Natural killer cell treated with Interleukin-12 subunit alpha and Interleukin-12 subunit beta and Interleukin-15 and Interleukin-18, amount 100 ng/mL, for 72 hours (primary cell): ENCODE measurements at regions not wholly inside any gene's neighbourhood (a gene's known extent, or its start where the extent isn't known, plus 50 kb on each side); places are given as distances from the start of the nearest gene placed in this dataset.
"Not testable (repeated sequence)": the region's sequence is repeated elsewhere in the genome, so short reads cannot be mapped to it uniquely, and the experiment has no call there.

Experiments used
- ATAC-seq, 2 donors: fragments of 150-1000 bp; cut with Tn5 transposase in 1 of 2; sonication (Bioruptor Pico), chemical (Tn5 transposase) in 1 of 2; 2 replicates each; pipeline ENCODE4 v1.10.0; 2021
- DNase-seq: peaks from one replicate; pipeline ENCODE4 v3.0.0; 2022; ENCODE audit warnings: low spot score
- H3K27ac Mint-ChIP-seq, 2 donors: 1 replicate in 1 of 2; 2 replicates in 1 of 2; pipeline ENCODE4 v1.8.0; 2022; ENCODE audit warnings: mixed read lengths in 2 of 2, mild to moderate bottlenecking in 1 of 2, moderate library complexity in 1 of 2
- H3K27me3 Mint-ChIP-seq, 2 donors: 1 replicate in 1 of 2; 2 replicates in 1 of 2; pipeline ENCODE4 v1.8.0; 2022; ENCODE audit warnings: mixed read lengths in 2 of 2
- H3K36me3 Mint-ChIP-seq: one replicate; pipeline ENCODE4 v1.8.0; 2022; ENCODE audit warnings: mixed read lengths
- H3K4me1 Mint-ChIP-seq, 2 donors: 1 replicate in 1 of 2; 2 replicates in 1 of 2; pipeline ENCODE4 v1.8.0; 2022; ENCODE audit warnings: low read depth in 2 of 2, mixed read lengths in 2 of 2, mild to moderate bottlenecking in 1 of 2
- H3K4me3 Mint-ChIP-seq: one replicate; pipeline ENCODE4 v1.8.0; 2022; ENCODE audit warnings: mixed read lengths
- H3K9me3 Mint-ChIP-seq: 2 replicates; pipeline ENCODE4 v1.8.0; 2022; ENCODE audit warnings: mixed read lengths

- ATAC-seq (no peak), DNase-seq (no peak)
- Mint-ChIP-seq H3K27ac (no peak overlapping the region), H3K36me3 (no peaks in the 10 kb centered on the region), H3K4me3 (no peak overlapping the region), H3K27me3 (peaks cover 9 to 16% of the 10 kb centered on the region in 2 donors), H3K4me1 (no peaks in the 10 kb centered on the region), H3K9me3 (no peaks in the 10 kb centered on the region)
These were observed 57.7 kb upstream of the AADACL2 start for GRCh38 chr3:151675858-151676615.

- Mint-ChIP-seq H3K36me3 (no peaks in the 10 kb centered on the region), H3K4me1 (no peaks in the 10 kb centered on the region), H3K4me3 (no peak overlapping the region), H3K9me3 (no peaks in the 10 kb centered on the region), H3K27me3 (peaks cover 9 to 12% of the 10 kb centered on the region in 2 donors), H3K27ac (no peak overlapping the region)
- DNase-seq (no peak), ATAC-seq (no peak)
These were observed 59.8 kb upstream of the AADACL2 start for GRCh38 chr3:151673974-151674373.

GRCh38 chr3:151667762-151668161 is 66.0 kb upstream of the AADACL2 start:
- H3K4me1 Mint-ChIP-seq, H3K36me3 Mint-ChIP-seq, DNase-seq, H3K27me3 Mint-ChIP-seq, H3K27ac Mint-ChIP-seq, H3K4me3 Mint-ChIP-seq, H3K9me3 Mint-ChIP-seq, ATAC-seq: not testable (repeated sequence)

- DNase-seq (no peak), ATAC-seq (no peak)
- no peak overlapping the region for H3K27ac Mint-ChIP-seq
- H3K27me3 Mint-ChIP-seq, result peaks cover 0 to 2% of the 10 kb centered on the region in 2 donors
- H3K36me3 Mint-ChIP-seq, result no peaks in the 10 kb centered on the region
- H3K4me3 Mint-ChIP-seq, result no peak overlapping the region
- no peaks in the 10 kb centered on the region for H3K4me1 Mint-ChIP-seq
- H3K9me3 Mint-ChIP-seq, result no peaks in the 10 kb centered on the region
These were observed 72.8 kb upstream of the AADACL2 start for GRCh38 chr3:151660885-151661284.

GRCh38 chr3:151644986-151645385 is 88.7 kb upstream of the AADACL2 start:
- peaks cover 0 to 10% of the 10 kb centered on the region in 2 donors for H3K27me3 Mint-ChIP-seq
- no peaks in the 10 kb centered on the region for H3K4me1 Mint-ChIP-seq
- no peak overlapping the region for H3K27ac Mint-ChIP-seq
- no peaks in the 10 kb centered on the region for H3K36me3 Mint-ChIP-seq
- no peak overlapping the region for H3K4me3 Mint-ChIP-seq
- no peaks in the 10 kb centered on the region for H3K9me3 Mint-ChIP-seq
- no peak for DNase-seq
- ATAC-seq, result no peak

GRCh38 chr3:151644020-151644620 is 89.6 kb upstream of the AADACL2 start:
- DNase-seq (no peak), ATAC-seq (no peak)
- no peaks in the 10 kb centered on the region for H3K9me3 Mint-ChIP-seq
- H3K27ac Mint-ChIP-seq, result no peak overlapping the region
- no peaks in the 10 kb centered on the region for H3K4me1 Mint-ChIP-seq
- peaks cover 0 to 7% of the 10 kb centered on the region in 2 donors for H3K27me3 Mint-ChIP-seq
- no peak overlapping the region for H3K4me3 Mint-ChIP-seq
- H3K36me3 Mint-ChIP-seq, result no peaks in the 10 kb centered on the region

GRCh38 chr3:151639418-151639740 is 94.3 kb upstream of the AADACL2 start:
- no peak for DNase-seq
- no peaks in the 10 kb centered on the region for H3K4me1 Mint-ChIP-seq

GRCh38 chr3:151638555-151639417 is 94.9 kb upstream of the AADACL2 start:
- no peak overlapping the region for H3K4me3 Mint-ChIP-seq
- ATAC-seq (no peak), DNase-seq (no peak)
- no peaks in the 10 kb centered on the region for H3K9me3 Mint-ChIP-seq
- H3K27me3 Mint-ChIP-seq, result no peaks in the 10 kb centered on the region
- no peaks in the 10 kb centered on the region for H3K4me1 Mint-ChIP-seq
- no peak overlapping the region for H3K27ac Mint-ChIP-seq
- H3K36me3 Mint-ChIP-seq, result no peaks in the 10 kb centered on the region

More at GRCh38 chr3:151639418-151639740, 94.3 kb upstream of the AADACL2 start:
- Mint-ChIP-seq H3K27ac (no peak overlapping the region), H3K9me3 (no peaks in the 10 kb centered on the region), H3K27me3 (peaks cover 0 to 3% of the 10 kb centered on the region in 2 donors), H3K4me3 (no peak overlapping the region), H3K36me3 (no peaks in the 10 kb centered on the region)
- ATAC-seq, result no peak

GRCh38 chr3:151635905-151636304 is 97.8 kb upstream of the AADACL2 start:
- Mint-ChIP-seq H3K36me3 (no peaks in the 10 kb centered on the region), H3K4me3 (no peak overlapping the region), H3K27me3 (peaks cover 0 to 3% of the 10 kb centered on the region in 2 donors), H3K4me1 (no peaks in the 10 kb centered on the region), H3K9me3 (no peaks in the 10 kb centered on the region), H3K27ac (no peak overlapping the region)
- ATAC-seq (no peak), DNase-seq (no peak)

GRCh38 chr3:151631946-151632345 is 101.8 kb upstream of the AADACL2 start:
- Mint-ChIP-seq H3K36me3 (no peaks in the 10 kb centered on the region), H3K27me3 (peaks cover 6 to 11% of the 10 kb centered on the region in 2 donors), H3K4me3 (no peak overlapping the region), H3K9me3 (no peaks in the 10 kb centered on the region), H3K4me1 (no peaks in the 10 kb centered on the region), H3K27ac (no peak overlapping the region)
- ATAC-seq (no peak), DNase-seq (no peak)

- H3K4me1 Mint-ChIP-seq, result no peaks in the 10 kb centered on the region
- no peak overlapping the region for H3K27ac Mint-ChIP-seq
- ATAC-seq (no peak), DNase-seq (no peak)
- H3K36me3 Mint-ChIP-seq, result no peaks in the 10 kb centered on the region
- peaks cover 8 to 12% of the 10 kb centered on the region in 2 donors for H3K27me3 Mint-ChIP-seq
- H3K9me3 Mint-ChIP-seq, result no peaks in the 10 kb centered on the region
- no peak overlapping the region for H3K4me3 Mint-ChIP-seq
These were observed 102.7 kb upstream of the AADACL2 start for GRCh38 chr3:151630938-151631441.

- H3K4me1 Mint-ChIP-seq, result no peaks in the 10 kb centered on the region
- H3K36me3 Mint-ChIP-seq, result no peaks in the 10 kb centered on the region
- DNase-seq (no peak), ATAC-seq (no peak)
- no peak overlapping the region for H3K27ac Mint-ChIP-seq
- peaks cover 11 to 12% of the 10 kb centered on the region in 2 donors for H3K27me3 Mint-ChIP-seq
- H3K4me3 Mint-ChIP-seq, result no peak overlapping the region
- H3K9me3 Mint-ChIP-seq, result no peaks in the 10 kb centered on the region
These were observed 103.7 kb upstream of the AADACL2 start for GRCh38 chr3:151630035-151630434.

GRCh38 chr3:151625586-151625985 is 108.1 kb upstream of the AADACL2 start:
- no peak for ATAC-seq
- DNase-seq, result no peak
- Mint-ChIP-seq H3K9me3 (no peaks in the 10 kb centered on the region), H3K4me3 (no peak overlapping the region), H3K4me1 (no peaks in the 10 kb centered on the region), H3K27ac (no peak overlapping the region), H3K36me3 (no peaks in the 10 kb centered on the region), H3K27me3 (peaks cover 8 to 12% of the 10 kb centered on the region in 2 donors)

- Mint-ChIP-seq H3K9me3 (no peaks in the 10 kb centered on the region), H3K27me3 (peaks cover 8 to 12% of the 10 kb centered on the region in 2 donors), H3K36me3 (no peaks in the 10 kb centered on the region), H3K27ac (no peak overlapping the region), H3K4me1 (no peaks in the 10 kb centered on the region), H3K4me3 (no peak overlapping the region)
- DNase-seq (no peak), ATAC-seq (no peak)
These were observed 108.6 kb upstream of the AADACL2 start for GRCh38 chr3:151625086-151625485.
